A549 (cell line): ENCODE measurements at regions not wholly inside any gene's neighbourhood (a gene's known extent, or its start where the extent isn't known, plus 50 kb on each side); places are given as distances from the start of the nearest gene placed in this dataset.

Experiments
- BCL3 ChIP-seq: fragments of >200 bp; sonication (Bioruptor Twin); formaldehyde crosslinking; IDR thresholded peaks from 3 replicates; pipeline ENCODE4 v1.6.1; 2016
- CEBPB ChIP-seq, 2 experiments: fragments of >200 bp in 1 of 2; sonication (Bioruptor Twin) in 1 of 2; formaldehyde crosslinking in 1 of 2; IDR thresholded peaks; 2 replicates each; pipeline ENCODE4 v1.6.1; 2012 to 2016
- CTCF ChIP-seq: fragments of >200 bp; sonication (Bioruptor Twin); formaldehyde crosslinking; IDR thresholded peaks from 3 replicates; pipeline ENCODE4 v1.5.1; 2016
- EHMT2 ChIP-seq: fragments of 200-600 bp; sonication (generic); IDR thresholded peaks from 2 replicates; pipeline ENCODE4 v1.6.1; 2016; ENCODE audit warnings: antibody characterized with exemption, low read depth, mild to moderate bottlenecking, moderate library complexity
- HDAC2 ChIP-seq: fragments of 200-600 bp; sonication (generic); IDR thresholded peaks from 2 replicates; pipeline ENCODE4 v1.6.1; 2016
- JUN ChIP-seq, 2 experiments: fragments of >200 bp; sonication (Bioruptor Twin); formaldehyde crosslinking; IDR thresholded peaks; 2 replicates in 1 of 2; 3 replicates in 1 of 2; pipeline ENCODE4 v1.6.1; 2016 to 2017
- JUNB ChIP-seq: fragments of >200 bp; sonication (Bioruptor Twin); formaldehyde crosslinking; IDR thresholded peaks from 2 replicates; pipeline ENCODE4 v1.6.1; 2016
- POLR2A ChIP-seq: IDR thresholded peaks from 2 replicates; pipeline ENCODE4 v1.6.1; 2012; ENCODE audit warnings: mild to moderate bottlenecking, low read length
- RAD21 ChIP-seq, 2 experiments: fragments of >200 bp in 1 of 2; sonication (Bioruptor Twin) in 1 of 2; formaldehyde crosslinking in 1 of 2; IDR thresholded peaks in 1 of 2; conservative IDR thresholded peaks in 1 of 2; 2 replicates in 1 of 2; 3 replicates in 1 of 2; pipeline ENCODE4 v1.6.1; 2012 to 2018; ENCODE audit warnings: inconsistent platforms in 1 of 2
- RCOR1 ChIP-seq: fragments of 150-350 bp; IDR thresholded peaks from 2 replicates; pipeline ENCODE4 v1.6.1; 2014; ENCODE audit warnings: antibody characterized with exemption, low read length, low read depth
- TP53 ChIP-seq: fragments of 250-450 bp; sonication (Bioruptor Pico); IDR thresholded peaks from 2 replicates; pipeline ENCODE4 v1.5.0; 2021; ENCODE audit warnings: mild to moderate bottlenecking, moderate library complexity
- TF ChIP-seq, protein P1 (sequence below): fragments of 200-600 bp; sonication (generic); IDR thresholded peaks from 2 replicates; pipeline ENCODE4 v1.6.1; 2016; ENCODE audit warnings: antibody characterized with exemption, mild to moderate bottlenecking, moderate library complexity
- TF ChIP-seq, protein P2 (sequence below): fragments of 250-450 bp; sonication (Bioruptor Pico); IDR thresholded peaks from 2 replicates; pipeline ENCODE4 v1.5.0; 2021; ENCODE audit warnings: mild to moderate bottlenecking, moderate library complexity, borderline replicate concordance

DNA sequence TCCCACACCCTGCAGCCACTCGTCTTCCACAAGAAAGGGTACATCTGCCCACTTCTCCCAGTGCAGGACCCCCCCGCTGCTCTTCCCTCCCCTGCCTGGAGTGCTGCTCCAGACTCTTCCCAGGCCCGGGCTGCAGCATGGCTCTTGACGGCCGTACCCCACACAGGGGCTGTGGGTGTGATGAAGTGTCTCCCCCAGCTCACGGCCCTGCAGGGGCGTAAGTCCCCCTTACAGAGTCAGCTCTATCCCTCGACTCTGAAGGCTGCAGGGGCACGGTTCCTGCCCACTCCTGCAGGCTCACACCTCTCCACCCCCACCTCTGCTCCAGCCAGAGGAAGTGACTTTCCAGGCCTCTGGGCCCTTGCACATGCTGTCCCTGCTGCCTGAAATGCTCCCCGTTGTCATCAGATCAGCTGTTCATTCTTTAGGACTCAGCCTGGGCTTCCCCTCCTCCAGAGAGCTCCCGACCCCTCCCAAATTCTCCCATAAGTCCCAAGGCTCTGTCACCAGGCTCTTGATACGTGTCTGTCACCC is 180.6 kb upstream of the IER5L start:
- TF ChIP-seq CEBPB (IDR thresholded peaks at IDR 0.05): no peak
- no peak for TF ChIP-seq TP53
- TF ChIP-seq, protein P1, sequence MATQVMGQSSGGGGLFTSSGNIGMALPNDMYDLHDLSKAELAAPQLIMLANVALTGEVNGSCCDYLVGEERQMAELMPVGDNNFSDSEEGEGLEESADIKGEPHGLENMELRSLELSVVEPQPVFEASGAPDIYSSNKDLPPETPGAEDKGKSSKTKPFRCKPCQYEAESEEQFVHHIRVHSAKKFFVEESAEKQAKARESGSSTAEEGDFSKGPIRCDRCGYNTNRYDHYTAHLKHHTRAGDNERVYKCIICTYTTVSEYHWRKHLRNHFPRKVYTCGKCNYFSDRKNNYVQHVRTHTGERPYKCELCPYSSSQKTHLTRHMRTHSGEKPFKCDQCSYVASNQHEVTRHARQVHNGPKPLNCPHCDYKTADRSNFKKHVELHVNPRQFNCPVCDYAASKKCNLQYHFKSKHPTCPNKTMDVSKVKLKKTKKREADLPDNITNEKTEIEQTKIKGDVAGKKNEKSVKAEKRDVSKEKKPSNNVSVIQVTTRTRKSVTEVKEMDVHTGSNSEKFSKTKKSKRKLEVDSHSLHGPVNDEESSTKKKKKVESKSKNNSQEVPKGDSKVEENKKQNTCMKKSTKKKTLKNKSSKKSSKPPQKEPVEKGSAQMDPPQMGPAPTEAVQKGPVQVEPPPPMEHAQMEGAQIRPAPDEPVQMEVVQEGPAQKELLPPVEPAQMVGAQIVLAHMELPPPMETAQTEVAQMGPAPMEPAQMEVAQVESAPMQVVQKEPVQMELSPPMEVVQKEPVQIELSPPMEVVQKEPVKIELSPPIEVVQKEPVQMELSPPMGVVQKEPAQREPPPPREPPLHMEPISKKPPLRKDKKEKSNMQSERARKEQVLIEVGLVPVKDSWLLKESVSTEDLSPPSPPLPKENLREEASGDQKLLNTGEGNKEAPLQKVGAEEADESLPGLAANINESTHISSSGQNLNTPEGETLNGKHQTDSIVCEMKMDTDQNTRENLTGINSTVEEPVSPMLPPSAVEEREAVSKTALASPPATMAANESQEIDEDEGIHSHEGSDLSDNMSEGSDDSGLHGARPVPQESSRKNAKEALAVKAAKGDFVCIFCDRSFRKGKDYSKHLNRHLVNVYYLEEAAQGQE: no peak
- TF ChIP-seq CTCF: no peak
- TF ChIP-seq RAD21 (conservative IDR thresholded peaks at IDR 0.05 in 1 of 2, IDR thresholded peaks at IDR 0.05 in 1 of 2): no peak
- no peak for TF ChIP-seq RCOR1
- no peak for TF ChIP-seq JUN (IDR thresholded peaks at IDR 0.05)
- TF ChIP-seq BCL3: no peak
- no peak for TF ChIP-seq POLR2A
- TF ChIP-seq JUNB: no peak
- no peak for TF ChIP-seq HDAC2
- TF ChIP-seq, protein P2, sequence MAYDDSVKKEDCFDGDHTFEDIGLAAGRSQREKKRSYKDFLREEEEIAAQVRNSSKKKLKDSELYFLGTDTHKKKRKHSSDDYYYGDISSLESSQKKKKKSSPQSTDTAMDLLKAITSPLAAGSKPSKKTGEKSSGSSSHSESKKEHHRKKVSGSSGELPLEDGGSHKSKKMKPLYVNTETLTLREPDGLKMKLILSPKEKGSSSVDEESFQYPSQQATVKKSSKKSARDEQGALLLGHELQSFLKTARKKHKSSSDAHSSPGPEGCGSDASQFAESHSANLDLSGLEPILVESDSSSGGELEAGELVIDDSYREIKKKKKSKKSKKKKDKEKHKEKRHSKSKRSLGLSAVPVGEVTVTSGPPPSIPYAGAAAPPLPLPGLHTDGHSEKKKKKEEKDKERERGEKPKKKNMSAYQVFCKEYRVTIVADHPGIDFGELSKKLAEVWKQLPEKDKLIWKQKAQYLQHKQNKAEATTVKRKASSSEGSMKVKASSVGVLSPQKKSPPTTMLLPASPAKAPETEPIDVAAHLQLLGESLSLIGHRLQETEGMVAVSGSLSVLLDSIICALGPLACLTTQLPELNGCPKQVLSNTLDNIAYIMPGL (CRISPR knock-in tag): no peak
- TF ChIP-seq EHMT2: no peak
